ENCODE measurements at regions not wholly inside any gene's neighbourhood (a gene's known extent, or its start where the extent isn't known, plus 50 kb on each side); places are given as distances from the start of the nearest gene placed in this dataset.

- no peak for TF ChIP-seq EZH2phosphoT487 (IDR thresholded peaks at IDR 0.05; ENCODE audit: borderline replicate concordance, low read length)
- no peak for TF ChIP-seq CTCF (conservative IDR thresholded peaks at IDR 0.05; ENCODE audit: low read depth, low read length)
- TF ChIP-seq EZH2 (IDR thresholded peaks at IDR 0.05; ENCODE audit: low read length, unreplicated experiment): no peak
These were observed 1183.1 kb upstream of the TMEFF2 start for GRCh38 chr2:193377789-193378188.
